ENCODE measurements at regions not wholly inside any gene's neighbourhood (a gene's known extent, or its start where the extent isn't known, plus 50 kb on each side); places are given as distances from the start of the nearest gene placed in this dataset.
"Not testable (repeated sequence)": the region's sequence is repeated elsewhere in the genome, so short reads cannot be mapped to it uniquely, and the experiment has no call there.

DNA sequence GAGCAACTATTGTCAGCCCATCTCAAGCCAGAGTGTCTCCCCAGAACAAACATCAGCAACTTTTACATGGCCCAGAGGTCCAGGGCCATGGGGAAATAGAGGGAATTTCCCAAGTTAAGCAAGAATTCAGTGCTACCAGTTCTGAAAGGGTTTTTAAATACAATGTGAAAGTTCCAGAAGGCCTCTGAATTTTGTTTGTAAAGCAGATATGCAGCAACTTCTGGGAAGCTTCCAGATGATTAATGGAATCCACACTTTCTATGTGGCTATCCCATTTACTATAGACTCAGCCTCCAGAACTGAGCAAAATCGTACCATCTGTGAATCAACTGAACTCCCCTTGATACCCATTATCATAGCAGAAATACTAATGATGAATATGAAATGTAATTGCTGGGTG, 93.8 kb downstream of the FEM1C start:
- no peaks in the 10 kb centered on the region for H3K27me3 ChIP-seq (ENCODE audit: control insufficient read depth in 1 of 2, insufficient read depth in 2 of 2, low read length in 2 of 2)
- H4K20me1 ChIP-seq (ENCODE audit: insufficient read depth, low read length) = no peaks in the 10 kb centered on the region
- no peaks in the 10 kb centered on the region for H3K36me3 ChIP-seq (replicated peaks in 1 of 2; ENCODE audit: control insufficient read depth in 1 of 2, insufficient read depth in 2 of 2, low read length in 2 of 2)
- FAIRE-seq (no peak), DNase-seq (ENCODE audit: low spot score) (no peak), ATAC-seq (no peak)
- TF ChIP-seq, protein P1, sequence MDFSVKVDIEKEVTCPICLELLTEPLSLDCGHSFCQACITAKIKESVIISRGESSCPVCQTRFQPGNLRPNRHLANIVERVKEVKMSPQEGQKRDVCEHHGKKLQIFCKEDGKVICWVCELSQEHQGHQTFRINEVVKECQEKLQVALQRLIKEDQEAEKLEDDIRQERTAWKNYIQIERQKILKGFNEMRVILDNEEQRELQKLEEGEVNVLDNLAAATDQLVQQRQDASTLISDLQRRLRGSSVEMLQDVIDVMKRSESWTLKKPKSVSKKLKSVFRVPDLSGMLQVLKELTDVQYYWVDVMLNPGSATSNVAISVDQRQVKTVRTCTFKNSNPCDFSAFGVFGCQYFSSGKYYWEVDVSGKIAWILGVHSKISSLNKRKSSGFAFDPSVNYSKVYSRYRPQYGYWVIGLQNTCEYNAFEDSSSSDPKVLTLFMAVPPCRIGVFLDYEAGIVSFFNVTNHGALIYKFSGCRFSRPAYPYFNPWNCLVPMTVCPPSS (IDR thresholded peaks at IDR 0.05) = no peak
- no peak for TF ChIP-seq ZNF225 (CRISPR knock-in tag; IDR thresholded peaks at IDR 0.05)
- TF ChIP-seq, protein P2, sequence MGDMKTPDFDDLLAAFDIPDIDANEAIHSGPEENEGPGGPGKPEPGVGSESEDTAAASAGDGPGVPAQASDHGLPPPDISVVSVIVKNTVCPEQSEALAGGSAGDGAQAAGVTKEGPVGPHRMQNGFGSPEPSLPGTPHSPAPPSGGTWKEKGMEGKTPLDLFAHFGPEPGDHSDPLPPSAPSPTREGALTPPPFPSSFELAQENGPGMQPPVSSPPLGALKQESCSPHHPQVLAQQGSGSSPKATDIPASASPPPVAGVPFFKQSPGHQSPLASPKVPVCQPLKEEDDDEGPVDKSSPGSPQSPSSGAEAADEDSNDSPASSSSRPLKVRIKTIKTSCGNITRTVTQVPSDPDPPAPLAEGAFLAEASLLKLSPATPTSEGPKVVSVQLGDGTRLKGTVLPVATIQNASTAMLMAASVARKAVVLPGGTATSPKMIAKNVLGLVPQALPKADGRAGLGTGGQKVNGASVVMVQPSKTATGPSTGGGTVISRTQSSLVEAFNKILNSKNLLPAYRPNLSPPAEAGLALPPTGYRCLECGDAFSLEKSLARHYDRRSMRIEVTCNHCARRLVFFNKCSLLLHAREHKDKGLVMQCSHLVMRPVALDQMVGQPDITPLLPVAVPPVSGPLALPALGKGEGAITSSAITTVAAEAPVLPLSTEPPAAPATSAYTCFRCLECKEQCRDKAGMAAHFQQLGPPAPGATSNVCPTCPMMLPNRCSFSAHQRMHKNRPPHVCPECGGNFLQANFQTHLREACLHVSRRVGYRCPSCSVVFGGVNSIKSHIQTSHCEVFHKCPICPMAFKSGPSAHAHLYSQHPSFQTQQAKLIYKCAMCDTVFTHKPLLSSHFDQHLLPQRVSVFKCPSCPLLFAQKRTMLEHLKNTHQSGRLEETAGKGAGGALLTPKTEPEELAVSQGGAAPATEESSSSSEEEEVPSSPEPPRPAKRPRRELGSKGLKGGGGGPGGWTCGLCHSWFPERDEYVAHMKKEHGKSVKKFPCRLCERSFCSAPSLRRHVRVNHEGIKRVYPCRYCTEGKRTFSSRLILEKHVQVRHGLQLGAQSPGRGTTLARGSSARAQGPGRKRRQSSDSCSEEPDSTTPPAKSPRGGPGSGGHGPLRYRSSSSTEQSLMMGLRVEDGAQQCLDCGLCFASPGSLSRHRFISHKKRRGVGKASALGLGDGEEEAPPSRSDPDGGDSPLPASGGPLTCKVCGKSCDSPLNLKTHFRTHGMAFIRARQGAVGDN (CRISPR knock-in tag; IDR thresholded peaks at IDR 0.05) = no peak
- 0% methylated on average over 1 of the region's 1 CpG for WGBS (ENCODE audit: low lambda C conversion rate)
- H3K4me3 ChIP-seq (replicated peaks in 1 of 3; ENCODE audit: insufficient read depth in 1 of 3, low read depth in 2 of 3, low read length in 3 of 3) = no peak overlapping the region
- in situ Hi-C loops (cut with HindIII; ENCODE audit: extremely low pct_ligation_motif_present, low pct_unique_long_range_greater_than_20kb) = no loop called here
- H2AFZ ChIP-seq (ENCODE audit: low read length) = no peak overlapping the region
- no peak overlapping the region for H3K27ac ChIP-seq (ENCODE audit: extremely low read length, insufficient read depth, low read length)
- no peak overlapping the region for H3K4me2 ChIP-seq (ENCODE audit: low read depth, low read length)
- no TSS peak for BruUV-seq (replicated peaks)
- ChIA-PET CTCF (ENCODE audit: low intra/inter-chr PET ratio, low total read pairs) (no interaction called here), POLR2A (no interaction called here)
- no peaks in the 10 kb centered on the region for H3K79me2 ChIP-seq (ENCODE audit: insufficient read depth, low read length)
- intact Hi-C loops (cut with micrococcal nuclease; ENCODE audit: unreplicated experiment) = no loop called here
- no peaks in the 10 kb centered on the region for H3K4me1 ChIP-seq (ENCODE audit: insufficient read depth, low read length)
- H3K9me3 ChIP-seq (ENCODE audit: low read length) = no peaks in the 10 kb centered on the region
- H3K9ac ChIP-seq (ENCODE audit: insufficient read depth, low read depth, low read length) = no peak overlapping the region

DNA sequence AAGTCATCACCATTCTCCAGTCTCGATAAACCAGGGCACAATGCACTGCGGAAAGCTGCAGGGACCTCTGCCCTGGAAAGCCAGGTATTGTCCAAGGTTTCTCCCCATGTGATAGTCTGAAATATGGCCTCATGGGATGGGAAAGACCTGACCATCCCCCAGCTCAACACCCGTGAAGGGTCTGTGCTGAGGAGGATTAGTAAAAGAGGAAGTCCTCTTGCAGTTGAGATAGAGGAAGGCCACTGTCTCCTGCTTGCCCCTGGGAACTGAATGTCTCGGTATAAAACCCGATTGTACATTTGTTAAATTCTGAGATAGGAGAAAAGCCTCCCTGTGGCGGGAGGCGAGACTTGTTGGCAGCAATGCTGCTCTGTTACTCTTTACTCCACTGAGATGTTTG, 95.9 kb downstream of the FEM1C start:
- H2AFZ ChIP-seq (ENCODE audit: low read length); H3K9ac ChIP-seq (ENCODE audit: insufficient read depth, low read depth, low read length); H4K20me1 ChIP-seq (ENCODE audit: insufficient read depth, low read length); intact Hi-C loops (cut with micrococcal nuclease; ENCODE audit: unreplicated experiment); H3K79me2 ChIP-seq (ENCODE audit: insufficient read depth, low read length); ATAC-seq; H3K27ac ChIP-seq (ENCODE audit: extremely low read length, insufficient read depth, low read length); H3K36me3 ChIP-seq (replicated peaks in 1 of 2; ENCODE audit: control insufficient read depth in 1 of 2, insufficient read depth in 2 of 2, low read length in 2 of 2); BruUV-seq (replicated peaks); CTCF ChIA-PET (ENCODE audit: low intra/inter-chr PET ratio, low total read pairs); H3K4me2 ChIP-seq (ENCODE audit: low read depth, low read length); H3K9me3 ChIP-seq (ENCODE audit: low read length); DNase-seq (ENCODE audit: low spot score); H3K4me3 ChIP-seq (replicated peaks in 1 of 3; ENCODE audit: insufficient read depth in 1 of 3, low read depth in 2 of 3, low read length in 3 of 3); H3K27me3 ChIP-seq (ENCODE audit: control insufficient read depth in 1 of 2, insufficient read depth in 2 of 2, low read length in 2 of 2); FAIRE-seq; POLR2A ChIA-PET; in situ Hi-C loops (cut with HindIII; ENCODE audit: extremely low pct_ligation_motif_present, low pct_unique_long_range_greater_than_20kb); H3K4me1 ChIP-seq (ENCODE audit: insufficient read depth, low read length): not testable (repeated sequence)
- WGBS (ENCODE audit: low lambda C conversion rate) = 44% methylated on average over 3 of the region's 7 CpGs
